ENCODE measurements at regions not wholly inside any gene's neighbourhood (a gene's known extent, or its start where the extent isn't known, plus 50 kb on each side); places are given as distances from the start of the nearest gene placed in this dataset.

GRCh38 chr2:129300456-129300855, 679.0 kb upstream of the RAB6C start:
- no peaks in the 10 kb centered on the region; the same call in 1 of the 2 replicates for H3K4me1 ChIP-seq (ENCODE audit: control insufficient read depth, insufficient read depth, low read length)
- H3K9me3 ChIP-seq (ENCODE audit: control insufficient read depth, insufficient read depth, low read depth, low read length), result no peaks in the 10 kb centered on the region
- no peak overlapping the region for H3K9ac ChIP-seq (ENCODE audit: low read length)
- no peaks in the 10 kb centered on the region for H3K27me3 ChIP-seq (ENCODE audit: control insufficient read depth, insufficient read depth, low read length)
- no peak overlapping the region for H3K27ac ChIP-seq (ENCODE audit: low read depth, low read length)
- H3K4me3 ChIP-seq (ENCODE audit: low read depth, low read length), result no peak overlapping the region
- H3K36me3 ChIP-seq (ENCODE audit: control insufficient read depth, insufficient read depth, low read length), result no peaks in the 10 kb centered on the region

GRCh38 chr2:129301431-129301913, 678.0 kb upstream of the RAB6C start:
- H3K36me3 ChIP-seq (ENCODE audit: control insufficient read depth, insufficient read depth, low read length), result no peaks in the 10 kb centered on the region
- H3K9me3 ChIP-seq (ENCODE audit: control insufficient read depth, insufficient read depth, low read depth, low read length), result no peaks in the 10 kb centered on the region
- no peak overlapping the region for H3K9ac ChIP-seq (ENCODE audit: low read length)
- H3K27ac ChIP-seq (ENCODE audit: low read depth, low read length), result no peak overlapping the region
- no peaks in the 10 kb centered on the region for H3K27me3 ChIP-seq (ENCODE audit: control insufficient read depth, insufficient read depth, low read length)
- no peak overlapping the region for H3K4me3 ChIP-seq (ENCODE audit: low read depth, low read length)
- H3K4me1 ChIP-seq (ENCODE audit: control insufficient read depth, insufficient read depth, low read length), result no peaks in the 10 kb centered on the region; the same call in 1 of the 2 replicates

- Histone ChIP-seq H3K36me3 (ENCODE audit: control insufficient read depth, insufficient read depth, low read length) (no peaks in the 10 kb centered on the region), H3K9ac (ENCODE audit: low read length) (no peak overlapping the region), H3K4me3 (ENCODE audit: low read depth, low read length) (no peak overlapping the region), H3K9me3 (ENCODE audit: control insufficient read depth, insufficient read depth, low read depth, low read length) (no peaks in the 10 kb centered on the region), H3K27me3 (ENCODE audit: control insufficient read depth, insufficient read depth, low read length) (no peaks in the 10 kb centered on the region), H3K27ac (ENCODE audit: low read depth, low read length) (no peak overlapping the region), H3K4me1 (ENCODE audit: control insufficient read depth, insufficient read depth, low read length) (no peaks in the 10 kb centered on the region; the same call in 1 of the 2 replicates)
Observed at GRCh38 chr2:129302106-129302505, 677.4 kb upstream of the RAB6C start.

- Histone ChIP-seq H3K4me3 (ENCODE audit: low read depth, low read length) (no peak overlapping the region), H3K27ac (ENCODE audit: low read depth, low read length) (no peak overlapping the region), H3K4me1 (ENCODE audit: control insufficient read depth, insufficient read depth, low read length) (no peaks in the 10 kb centered on the region; the same call in 1 of the 2 replicates), H3K9me3 (ENCODE audit: control insufficient read depth, insufficient read depth, low read depth, low read length) (no peaks in the 10 kb centered on the region), H3K9ac (ENCODE audit: low read length) (no peak overlapping the region), H3K27me3 (ENCODE audit: control insufficient read depth, insufficient read depth, low read length) (no peaks in the 10 kb centered on the region), H3K36me3 (ENCODE audit: control insufficient read depth, insufficient read depth, low read length) (no peaks in the 10 kb centered on the region)
Observed at GRCh38 chr2:129302561-129303183, 676.8 kb upstream of the RAB6C start.

- no peaks in the 10 kb centered on the region for H3K36me3 ChIP-seq (ENCODE audit: control insufficient read depth, insufficient read depth, low read length)
- no peaks in the 10 kb centered on the region for H3K27me3 ChIP-seq (ENCODE audit: control insufficient read depth, insufficient read depth, low read length)
- H3K27ac ChIP-seq (ENCODE audit: low read depth, low read length), result no peak overlapping the region
- no peak overlapping the region for H3K4me3 ChIP-seq (ENCODE audit: low read depth, low read length)
- H3K9me3 ChIP-seq (ENCODE audit: control insufficient read depth, insufficient read depth, low read depth, low read length), result no peaks in the 10 kb centered on the region
- H3K4me1 ChIP-seq (ENCODE audit: control insufficient read depth, insufficient read depth, low read length), result no peaks in the 10 kb centered on the region
- H3K9ac ChIP-seq (ENCODE audit: low read length), result no peak overlapping the region
Observed at GRCh38 chr2:129314120-129314519, 665.3 kb upstream of the RAB6C start.

GRCh38 chr2:129318581-129319421, 660.7 kb upstream of the RAB6C start:
- Histone ChIP-seq H3K4me3 (ENCODE audit: low read depth, low read length) (peak overlapping the region; percentile 49), H3K9me3 (ENCODE audit: control insufficient read depth, insufficient read depth, low read depth, low read length) (no peaks in the 10 kb centered on the region), H3K36me3 (ENCODE audit: control insufficient read depth, insufficient read depth, low read length) (no peaks in the 10 kb centered on the region), H3K4me1 (ENCODE audit: control insufficient read depth, insufficient read depth, low read length) (no peaks in the 10 kb centered on the region), H3K27me3 (ENCODE audit: control insufficient read depth, insufficient read depth, low read length) (no peaks in the 10 kb centered on the region), H3K27ac (ENCODE audit: low read depth, low read length) (no peak overlapping the region), H3K9ac (ENCODE audit: low read length) (peak overlapping the region; percentile 13)

- Histone ChIP-seq H3K27ac (ENCODE audit: low read depth, low read length) (no peak overlapping the region), H3K4me1 (ENCODE audit: control insufficient read depth, insufficient read depth, low read length) (no peaks in the 10 kb centered on the region), H3K4me3 (ENCODE audit: low read depth, low read length) (peak overlapping the region; percentile 49), H3K9ac (ENCODE audit: low read length) (peak overlapping the region; percentile 13), H3K36me3 (ENCODE audit: control insufficient read depth, insufficient read depth, low read length) (no peaks in the 10 kb centered on the region), H3K9me3 (ENCODE audit: control insufficient read depth, insufficient read depth, low read depth, low read length) (no peaks in the 10 kb centered on the region), H3K27me3 (ENCODE audit: control insufficient read depth, insufficient read depth, low read length) (no peaks in the 10 kb centered on the region)
Observed at GRCh38 chr2:129319422-129319717, 660.1 kb upstream of the RAB6C start.

GRCh38 chr2:129320288-129320687, 659.2 kb upstream of the RAB6C start:
- Histone ChIP-seq H3K4me3 (ENCODE audit: low read depth, low read length) (no peak overlapping the region), H3K4me1 (ENCODE audit: control insufficient read depth, insufficient read depth, low read length) (no peaks in the 10 kb centered on the region), H3K36me3 (ENCODE audit: control insufficient read depth, insufficient read depth, low read length) (no peaks in the 10 kb centered on the region), H3K27ac (ENCODE audit: low read depth, low read length) (no peak overlapping the region), H3K9ac (ENCODE audit: low read length) (no peak overlapping the region), H3K9me3 (ENCODE audit: control insufficient read depth, insufficient read depth, low read depth, low read length) (no peaks in the 10 kb centered on the region), H3K27me3 (ENCODE audit: control insufficient read depth, insufficient read depth, low read length) (no peaks in the 10 kb centered on the region)

GRCh38 chr2:129324349-129324748, 655.1 kb upstream of the RAB6C start:
- H3K9ac ChIP-seq (ENCODE audit: low read length), result no peak overlapping the region
- no peaks in the 10 kb centered on the region for H3K36me3 ChIP-seq (ENCODE audit: control insufficient read depth, insufficient read depth, low read length)

GRCh38 chr2:129325151-129325550, 654.3 kb upstream of the RAB6C start:
- Histone ChIP-seq H3K9me3 (ENCODE audit: control insufficient read depth, insufficient read depth, low read depth, low read length) (no peaks in the 10 kb centered on the region), H3K4me1 (ENCODE audit: control insufficient read depth, insufficient read depth, low read length) (no peaks in the 10 kb centered on the region), H3K9ac (ENCODE audit: low read length) (no peak overlapping the region), H3K27ac (ENCODE audit: low read depth, low read length) (no peak overlapping the region), H3K36me3 (ENCODE audit: control insufficient read depth, insufficient read depth, low read length) (no peaks in the 10 kb centered on the region), H3K4me3 (ENCODE audit: low read depth, low read length) (no peak overlapping the region), H3K27me3 (ENCODE audit: control insufficient read depth, insufficient read depth, low read length) (no peaks in the 10 kb centered on the region)

More at GRCh38 chr2:129324349-129324748, 655.1 kb upstream of the RAB6C start:
- H3K9me3 ChIP-seq (ENCODE audit: control insufficient read depth, insufficient read depth, low read depth, low read length), result no peaks in the 10 kb centered on the region
- no peak overlapping the region for H3K27ac ChIP-seq (ENCODE audit: low read depth, low read length)
- no peak overlapping the region for H3K4me3 ChIP-seq (ENCODE audit: low read depth, low read length)
- no peaks in the 10 kb centered on the region for H3K27me3 ChIP-seq (ENCODE audit: control insufficient read depth, insufficient read depth, low read length)
- H3K4me1 ChIP-seq (ENCODE audit: control insufficient read depth, insufficient read depth, low read length), result no peaks in the 10 kb centered on the region

- no peak overlapping the region for H3K4me3 ChIP-seq (ENCODE audit: low read depth, low read length)
- no peaks in the 10 kb centered on the region for H3K4me1 ChIP-seq (ENCODE audit: control insufficient read depth, insufficient read depth, low read length)
- no peaks in the 10 kb centered on the region for H3K36me3 ChIP-seq (ENCODE audit: control insufficient read depth, insufficient read depth, low read length)
- no peak overlapping the region for H3K9ac ChIP-seq (ENCODE audit: low read length)
- H3K27ac ChIP-seq (ENCODE audit: low read depth, low read length), result no peak overlapping the region
- H3K27me3 ChIP-seq (ENCODE audit: control insufficient read depth, insufficient read depth, low read length), result no peaks in the 10 kb centered on the region
- H3K9me3 ChIP-seq (ENCODE audit: control insufficient read depth, insufficient read depth, low read depth, low read length), result no peaks in the 10 kb centered on the region
Observed at GRCh38 chr2:129329574-129329973, 649.9 kb upstream of the RAB6C start.
